GM20000 (cell line): ENCODE measurements at regions not wholly inside any gene's neighbourhood (a gene's known extent, or its start where the extent isn't known, plus 50 kb on each side); places are given as distances from the start of the nearest gene placed in this dataset.

ENCODE experiments used
- DNase-seq: peaks from one replicate; pipeline ENCODE4 v3.0.0; 2012; ENCODE audit warnings: low spot score
- CTCF ChIP-seq: IDR thresholded peaks from 2 replicates; pipeline ENCODE4 v1.5.1; 2012; ENCODE audit warnings: mild to moderate bottlenecking, control low read depth; ENCODE audit errors: extremely low read depth, missing control alignments

GRCh38 chr12:124389138-124389724, 94.3 kb downstream of the RFLNA start:
- DNase-seq = peak; percentile 61
- TF ChIP-seq CTCF = no peak

- no peak for TF ChIP-seq CTCF
- DNase-seq = peak; percentile 75
Observed at GRCh38 chr12:124388679-124389137, 93.8 kb downstream of the RFLNA start.

GRCh38 chr12:124388038-124388671, 93.3 kb downstream of the RFLNA start:
- no peak for TF ChIP-seq CTCF

GRCh38 chr12:124387528-124387911, 92.6 kb downstream of the RFLNA start:
- TF ChIP-seq CTCF = no peak
- DNase-seq = no peak

More at GRCh38 chr12:124388038-124388671, 93.3 kb downstream of the RFLNA start:
- DNase-seq = no peak

GRCh38 chr12:124386661-124387527, 92.0 kb downstream of the RFLNA start:
- no peak for DNase-seq
- no peak for TF ChIP-seq CTCF

GRCh38 chr12:124386059-124386458, 91.2 kb downstream of the RFLNA start:
- TF ChIP-seq CTCF = no peak
- DNase-seq = no peak
